ENCODE measurements at regions not wholly inside any gene's neighbourhood (a gene's known extent, or its start where the extent isn't known, plus 50 kb on each side); places are given as distances from the start of the nearest gene placed in this dataset.

GRCh38 chr13:111946214-111946613 lies 120.7 kb upstream of the SOX1 start:
- POLR2A ChIA-PET, result no interaction called here
- in situ Hi-C loops (cut with MboI) (no loop called here), intact Hi-C loops (cut with micrococcal nuclease; ENCODE audit: unreplicated experiment) (no loop called here)
- TF ChIP-seq, protein P1, sequence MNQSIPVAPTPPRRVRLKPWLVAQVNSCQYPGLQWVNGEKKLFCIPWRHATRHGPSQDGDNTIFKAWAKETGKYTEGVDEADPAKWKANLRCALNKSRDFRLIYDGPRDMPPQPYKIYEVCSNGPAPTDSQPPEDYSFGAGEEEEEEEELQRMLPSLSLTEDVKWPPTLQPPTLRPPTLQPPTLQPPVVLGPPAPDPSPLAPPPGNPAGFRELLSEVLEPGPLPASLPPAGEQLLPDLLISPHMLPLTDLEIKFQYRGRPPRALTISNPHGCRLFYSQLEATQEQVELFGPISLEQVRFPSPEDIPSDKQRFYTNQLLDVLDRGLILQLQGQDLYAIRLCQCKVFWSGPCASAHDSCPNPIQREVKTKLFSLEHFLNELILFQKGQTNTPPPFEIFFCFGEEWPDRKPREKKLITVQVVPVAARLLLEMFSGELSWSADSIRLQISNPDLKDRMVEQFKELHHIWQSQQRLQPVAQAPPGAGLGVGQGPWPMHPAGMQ (IDR thresholded peaks at IDR 0.05; ENCODE audit: borderline replicate concordance), result no peak
- TF ChIP-seq ZNF687 (IDR thresholded peaks at IDR 0.05) (no peak), CEBPZ (IDR thresholded peaks at IDR 0.05; ENCODE audit: low read depth, low read length) (no peak), ASH2L (IDR thresholded peaks at IDR 0.05; ENCODE audit: borderline replicate concordance, low read depth) (no peak), SIN3A (IDR thresholded peaks at IDR 0.05; ENCODE audit: low read depth, low read length) (no peak), BCL11A (IDR thresholded peaks at IDR 0.05; ENCODE audit: low read depth, low read length) (no peak), ATF7 (IDR thresholded peaks at IDR 0.05; ENCODE audit: low read depth) (no peak), TARDBP (IDR thresholded peaks at IDR 0.05; ENCODE audit: borderline replicate concordance) (no peak), SMAD5 (IDR thresholded peaks at IDR 0.05; ENCODE audit: low read depth) (no peak), FOS (IDR thresholded peaks at IDR 0.05; ENCODE audit: borderline replicate concordance, extremely low read depth, insufficient read length) (no peak), PAX8 (IDR thresholded peaks at IDR 0.05) (no peak), BHLHE40 (IDR thresholded peaks at IDR 0.05; ENCODE audit: borderline replicate concordance in 1 of 2, low read depth in 2 of 2, low read length in 1 of 2) (no peak), ZNF274 (IDR thresholded peaks at IDR 0.05; ENCODE audit: insufficient read depth, insufficient read length) (no peak)
- TF ChIP-seq, protein P2, sequence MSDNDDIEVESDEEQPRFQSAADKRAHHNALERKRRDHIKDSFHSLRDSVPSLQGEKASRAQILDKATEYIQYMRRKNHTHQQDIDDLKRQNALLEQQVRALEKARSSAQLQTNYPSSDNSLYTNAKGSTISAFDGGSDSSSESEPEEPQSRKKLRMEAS (IDR thresholded peaks at IDR 0.05; ENCODE audit: low read depth, low read length), result no peak
- no peak overlapping the region for H2AFZ ChIP-seq (ENCODE audit: control insufficient read depth, low read depth, low read length)
- no peak overlapping the region for H3K4me3 ChIP-seq
- DNase-seq (ENCODE audit: low read depth, low spot score) (no peak), FAIRE-seq (no peak), ATAC-seq (no peak)
- RAD21 ChIA-PET (ENCODE audit: unreplicated experiment), result no interaction called here
- no peaks in the 10 kb centered on the region for H3K4me1 ChIP-seq (ENCODE audit: control insufficient read depth, insufficient read depth, low read length)
- CTCF ChIA-PET, result no interaction called here
- H3K9ac ChIP-seq (ENCODE audit: control insufficient read depth, insufficient read depth, low read length), result no peak overlapping the region
- no peaks in the 10 kb centered on the region for H3K79me2 ChIP-seq (ENCODE audit: control insufficient read depth, insufficient read depth, low read length)
- WGBS (ENCODE audit: insufficient coverage, insufficient replicate concordance, low lambda C conversion rate, missing lambda C conversion rate), result 49% methylated on average over 10 of the region's 10 CpGs
- H4K20me1 ChIP-seq (ENCODE audit: control insufficient read depth, insufficient read depth), result no peaks in the 10 kb centered on the region
- H3K9me3 ChIP-seq (replicated peaks; ENCODE audit: control insufficient read depth, insufficient read depth, low read length), result no peaks in the 10 kb centered on the region; the same call in 2 of the 3 replicates
- H3K27me3 ChIP-seq (replicated peaks in 1 of 2; ENCODE audit: control insufficient read depth in 2 of 2, insufficient read depth in 2 of 2, low read length in 1 of 2), result no peaks in the 10 kb centered on the region
- H3K36me3 ChIP-seq (ENCODE audit: control insufficient read depth in 2 of 2, insufficient read depth in 2 of 2, low read length in 1 of 2), result no peaks in the 10 kb centered on the region
- H3K4me2 ChIP-seq (ENCODE audit: control insufficient read depth, insufficient read depth), result no peak overlapping the region
- H3K27ac ChIP-seq (ENCODE audit: control insufficient read depth, insufficient read depth), result no peak overlapping the region
- SMC1A ChIA-PET (ENCODE audit: uncharacterized antibody, unreplicated experiment), result no interaction called here
- BruUV-seq (replicated peaks), result no TSS peak

Measured in GM12878 (cell line).